Endothelial cell of umbilical vein (primary cell): ENCODE measurements at regions not wholly inside any gene's neighbourhood (a gene's known extent, or its start where the extent isn't known, plus 50 kb on each side); places are given as distances from the start of the nearest gene placed in this dataset.
"Not testable (repeated sequence)": the region's sequence is repeated elsewhere in the genome, so short reads cannot be mapped to it uniquely, and the experiment has no call there.

Source experiments
- BruUV-seq: library from RNA; stranded (reverse); fragments of 400-500 nt; replicated peaks from 2 replicates; lab custom pipeline; 2021; lab: Mats Ljungman, UMichigan
- CTCF ChIA-PET: fragments of 300-600, 350-600 bp; sonication (Branson Sonifier 250); formaldehyde crosslinking; loops from one replicate; lab custom pipeline; 2021; ENCODE audit warnings: antibody characterized with exemption, inconsistent platforms; lab: Charles Lee
- POLR2A ChIA-PET: fragments of 300-600, 350-600 bp; sonication (Branson Sonifier 250); formaldehyde crosslinking; loops from one replicate; lab custom pipeline; 2021; ENCODE audit warnings: antibody characterized with exemption, inconsistent platforms; lab: Charles Lee
- DNase-seq: peaks from one replicate; pipeline ENCODE4 v3.0.0-alpha.2; 2011; ENCODE audit warnings: low read depth, low spot score
- FAIRE-seq: peaks from 2 replicates; lab custom pipeline; 2011; peaks lifted over from hg19 to GRCh38; lab: Jason Lieb, UNC
- H2AFZ ChIP-seq: 2 replicates; pipeline ENCODE4 v1.6.0; 2012; ENCODE audit warnings: low read depth, low read length, control low read depth, inconsistent platforms
- H3K27ac ChIP-seq: 2 replicates; pipeline ENCODE4 v1.5.1; 2011; ENCODE audit warnings: low read depth, mild to moderate bottlenecking, control low read depth, low read length, moderate library complexity; ENCODE audit not compliant: insufficient read depth
- H3K27me3 ChIP-seq, 2 experiments: 2 replicates each; pipeline versions ENCODE4 v1.6.0 to v1.6.1; 2011; ENCODE audit warnings: low read length in 2 of 2, mixed read lengths in 1 of 2; ENCODE audit not compliant: control insufficient read depth in 2 of 2, insufficient read depth in 2 of 2
- H3K36me3 ChIP-seq, 2 experiments: 2 replicates in 1 of 2; 3 replicates in 1 of 2; pipeline ENCODE4 v1.5.1; 2011; ENCODE audit warnings: low read length in 2 of 2, mild to moderate bottlenecking in 1 of 2, moderate library complexity in 1 of 2; ENCODE audit not compliant: control insufficient read depth in 2 of 2, insufficient read depth in 2 of 2; ENCODE audit errors: extremely low read depth in 1 of 2
- H3K4me1 ChIP-seq: 3 replicates; pipeline ENCODE4 v1.5.1; 2011; ENCODE audit warnings: mild to moderate bottlenecking, low read length; ENCODE audit not compliant: control insufficient read depth, insufficient read depth; ENCODE audit errors: extremely low read depth
- H3K4me2 ChIP-seq: 2 replicates; pipeline ENCODE4 v1.6.1; 2011; ENCODE audit warnings: low read length, control low read depth, mixed read lengths; ENCODE audit not compliant: insufficient read depth
- H3K4me3 ChIP-seq, 3 experiments: fragments of 200-600 bp in 1 of 3; sonication (generic), shearing (Covaris generic) in 1 of 3; replicated peaks in 1 of 3; 2 replicates each; pipeline ENCODE4 v1.5.1; 2011 to 2016; ENCODE audit warnings: control low read depth in 3 of 3, low read length in 3 of 3, mild to moderate bottlenecking in 2 of 3, inconsistent platforms in 1 of 3, low read depth in 1 of 3, moderate library complexity in 1 of 3; ENCODE audit not compliant: insufficient read depth in 1 of 3
- H3K79me2 ChIP-seq: 2 replicates; pipeline ENCODE4 v1.6.0; 2012; ENCODE audit warnings: low read length, inconsistent platforms; ENCODE audit not compliant: control insufficient read depth, insufficient read depth
- H3K9ac ChIP-seq: replicated peaks from 2 replicates; pipeline ENCODE3; 2011; ENCODE audit warnings: low read length, control low read depth; ENCODE audit not compliant: insufficient read depth; ENCODE audit errors: extremely low read depth
- H3K9me1 ChIP-seq: replicated peaks from 3 replicates; pipeline ENCODE4 v1.6.0; 2011; ENCODE audit warnings: mild to moderate bottlenecking, low read length; ENCODE audit not compliant: control insufficient read depth, insufficient read depth; ENCODE audit errors: extremely low read depth
- H3K9me3 ChIP-seq: replicated peaks from 2 replicates; pipeline ENCODE4 v1.5.1; 2012; ENCODE audit warnings: low read length, inconsistent platforms; ENCODE audit not compliant: control insufficient read depth, insufficient read depth
- H4K20me1 ChIP-seq: replicated peaks from 2 replicates; pipeline ENCODE3; 2011; ENCODE audit warnings: mild to moderate bottlenecking, low read length; ENCODE audit not compliant: control insufficient read depth, insufficient read depth; ENCODE audit errors: extremely low read depth
- dilution Hi-C: fragments of 300-500 bp; cut with MboI; formaldehyde crosslinking; loops from one replicate; pipeline ENCODE4 v1.15.0; 2019; ENCODE audit warnings: low sequenced_read_pairs; ENCODE audit not compliant: extremely low pct_ligation_motif_present
- intact Hi-C: fragments of 100-400 bp; cut with micrococcal nuclease; formaldehyde crosslinking; loops from one replicate; pipeline ENCODE4 v1.10.0; 2022

DNA sequence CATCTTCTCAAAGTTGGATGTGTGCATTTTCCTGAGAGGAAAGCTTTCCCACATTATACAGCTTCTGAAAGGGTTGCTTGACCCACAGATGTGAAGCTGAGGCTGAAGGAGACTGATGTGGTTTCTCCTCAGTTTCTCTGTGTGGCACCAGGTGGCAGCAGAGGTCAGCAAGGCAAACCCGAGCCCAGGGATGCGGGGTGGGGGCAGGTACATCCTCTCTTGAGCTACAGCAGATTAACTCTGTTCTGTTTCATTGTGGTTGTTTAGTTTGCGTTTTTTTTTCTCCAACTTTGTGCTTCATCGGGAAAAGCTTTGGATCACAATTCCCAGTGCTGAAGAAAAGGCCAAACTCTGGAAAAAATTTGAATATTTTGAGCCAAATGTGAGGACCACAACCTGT is 360.2 kb downstream of the OR4F29 start:
- H3K27me3 ChIP-seq, H4K20me1 ChIP-seq, BruUV-seq, DNase-seq, H3K4me2 ChIP-seq, dilution Hi-C loops, H2AFZ ChIP-seq, H3K9me1 ChIP-seq, H3K4me1 ChIP-seq, H3K9ac ChIP-seq, H3K27ac ChIP-seq, FAIRE-seq, intact Hi-C loops, H3K36me3 ChIP-seq, H3K9me3 ChIP-seq, H3K4me3 ChIP-seq, POLR2A ChIA-PET, CTCF ChIA-PET, H3K79me2 ChIP-seq: not testable (repeated sequence)

DNA sequence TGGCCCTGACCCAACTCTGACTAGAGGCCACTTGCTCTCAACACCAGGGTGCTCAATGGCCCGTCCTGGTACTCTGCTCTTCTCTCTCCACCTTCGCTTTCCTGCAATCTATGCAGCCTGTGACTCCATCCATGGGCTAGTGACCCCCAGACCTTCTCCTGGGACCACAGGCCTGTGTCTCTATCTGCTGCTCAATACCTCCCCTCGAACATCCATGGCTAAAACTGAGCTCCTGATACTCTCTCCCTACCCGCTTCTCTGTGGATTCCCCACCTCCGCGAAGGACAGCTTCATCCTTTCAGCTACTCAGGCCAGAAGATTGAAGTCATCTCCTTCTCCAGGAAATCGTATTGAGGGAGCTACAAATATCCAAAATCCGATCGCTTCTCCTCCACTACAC is 363.4 kb downstream of the OR4F29 start:
- H3K4me1 ChIP-seq, H4K20me1 ChIP-seq, intact Hi-C loops, DNase-seq, H3K27me3 ChIP-seq, POLR2A ChIA-PET, H3K4me2 ChIP-seq, H3K4me3 ChIP-seq, H2AFZ ChIP-seq, H3K9me1 ChIP-seq, H3K27ac ChIP-seq, FAIRE-seq, H3K9ac ChIP-seq, dilution Hi-C loops, BruUV-seq, H3K36me3 ChIP-seq, H3K9me3 ChIP-seq, H3K79me2 ChIP-seq, CTCF ChIA-PET: not testable (repeated sequence)

DNA sequence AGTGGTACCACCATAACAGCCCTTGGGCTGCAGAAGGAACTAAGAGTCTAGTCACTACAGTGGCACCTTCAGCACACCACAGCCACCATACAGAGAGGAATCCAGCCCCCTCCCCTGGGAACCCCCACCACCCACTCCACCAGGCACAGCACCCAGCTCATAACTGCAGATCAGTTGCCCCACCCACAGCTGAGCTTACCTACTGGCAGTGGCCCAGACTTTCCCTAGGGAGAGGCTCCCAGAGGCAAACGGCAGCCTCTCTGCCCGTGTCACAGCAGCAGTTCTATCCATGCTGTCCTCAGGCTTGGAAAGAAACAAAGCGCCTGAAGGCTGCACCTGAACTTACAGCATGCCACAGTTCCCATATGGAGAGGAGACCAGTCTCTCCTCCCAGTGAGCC is 372.3 kb downstream of the OR4F29 start:
- BruUV-seq, H3K4me3 ChIP-seq, H3K36me3 ChIP-seq, dilution Hi-C loops, intact Hi-C loops, H3K27ac ChIP-seq, CTCF ChIA-PET, H3K4me2 ChIP-seq, H4K20me1 ChIP-seq, H3K79me2 ChIP-seq, H3K9me1 ChIP-seq, H3K27me3 ChIP-seq, H3K4me1 ChIP-seq, H3K9ac ChIP-seq, DNase-seq, POLR2A ChIA-PET, FAIRE-seq, H3K9me3 ChIP-seq, H2AFZ ChIP-seq: not testable (repeated sequence)

DNA sequence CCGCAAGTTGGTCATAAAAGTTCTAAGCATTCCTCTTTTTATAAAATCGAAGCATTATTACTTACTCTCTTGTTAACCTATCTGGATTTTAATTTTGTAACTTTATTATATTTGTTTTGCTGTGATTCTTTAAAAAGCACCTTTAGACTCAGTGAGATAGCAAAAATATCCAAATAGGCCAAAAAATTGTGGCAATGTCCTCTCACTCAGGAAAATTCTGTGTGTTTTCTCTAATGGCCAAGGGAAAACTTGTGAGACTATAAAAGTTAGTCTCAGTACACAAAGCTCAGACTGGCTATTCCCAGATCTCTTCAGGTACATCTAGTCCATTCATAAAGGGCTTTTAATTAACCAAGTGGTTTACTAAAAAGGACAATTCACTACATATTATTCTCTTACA is 386.4 kb downstream of the OR4F29 start, which contains the start of gene OR4F5:
OR4F5 (plus strand) TSS at position 301 of the 400 bp plus-strand sequence.
- H3K4me3 ChIP-seq, FAIRE-seq, H3K4me1 ChIP-seq, H3K36me3 ChIP-seq, H3K9me1 ChIP-seq, CTCF ChIA-PET, intact Hi-C loops, dilution Hi-C loops, H3K27ac ChIP-seq, DNase-seq, H3K9me3 ChIP-seq, H3K79me2 ChIP-seq, H3K4me2 ChIP-seq, H3K27me3 ChIP-seq, H4K20me1 ChIP-seq, BruUV-seq, H2AFZ ChIP-seq, POLR2A ChIA-PET, H3K9ac ChIP-seq: not testable (repeated sequence)
